AG08395 (cell line): ENCODE measurements at regions not wholly inside any gene's neighbourhood (a gene's known extent, or its start where the extent isn't known, plus 50 kb on each side); places are given as distances from the start of the nearest gene placed in this dataset.
"Not testable (repeated sequence)": the region's sequence is repeated elsewhere in the genome, so short reads cannot be mapped to it uniquely, and the experiment has no call there.

Experiments
- DNase-seq: peaks from one replicate; pipeline ENCODE4 v3.0.0; 2012; ENCODE audit warnings: mixed read lengths, low spot score

GRCh38 chr9:745761-746380, 95.6 kb upstream of the DMRT1 start:
- no peak for DNase-seq

- no peak for DNase-seq
Observed at GRCh38 chr9:746661-747434, 94.6 kb upstream of the DMRT1 start.

GRCh38 chr9:747567-747966, 93.9 kb upstream of the DMRT1 start:
- no peak for DNase-seq

GRCh38 chr9:748861-749497, 92.5 kb upstream of the DMRT1 start:
- no peak for DNase-seq

GRCh38 chr9:749716-750115, 91.8 kb upstream of the DMRT1 start:
- DNase-seq: no peak

GRCh38 chr9:750249-750967, 91.1 kb upstream of the DMRT1 start:
- DNase-seq: no peak

- peak; percentile 43 for DNase-seq
Observed at GRCh38 chr9:751137-752051, 90.1 kb upstream of the DMRT1 start.

- peak; percentile 76 for DNase-seq
Observed at GRCh38 chr9:752201-752600, 89.3 kb upstream of the DMRT1 start.

- DNase-seq: no peak
Observed at GRCh38 chr9:752681-753200, 88.8 kb upstream of the DMRT1 start.

GRCh38 chr9:753734-754133, 87.8 kb upstream of the DMRT1 start:
- not testable (repeated sequence) for DNase-seq

- DNase-seq: no peak
Observed at GRCh38 chr9:754150-754931, 87.2 kb upstream of the DMRT1 start.

- peak; percentile 90 for DNase-seq
Observed at GRCh38 chr9:755454-756381, 85.8 kb upstream of the DMRT1 start.

GRCh38 chr9:757246-757881, 84.1 kb upstream of the DMRT1 start:
- peak; percentile 64 for DNase-seq

- no peak for DNase-seq
Observed at GRCh38 chr9:758146-758545, 83.4 kb upstream of the DMRT1 start.

GRCh38 chr9:759541-759940, 82.0 kb upstream of the DMRT1 start:
- DNase-seq: no peak

- DNase-seq: no peak
Observed at GRCh38 chr9:759983-760736, 81.3 kb upstream of the DMRT1 start.

- no peak for DNase-seq
Observed at GRCh38 chr9:761176-761792, 80.2 kb upstream of the DMRT1 start.
